Suprapubic skin (tissue), 3 donors: ENCODE measurements at regions not wholly inside any gene's neighbourhood (a gene's known extent, or its start where the extent isn't known, plus 50 kb on each side); places are given as distances from the start of the nearest gene placed in this dataset.

ENCODE experiments used
- EP300 ChIP-seq: sonication (generic); formaldehyde crosslinking; IDR thresholded peaks from one replicate; pipeline ENCODE4 v1.6.1; 2017; ENCODE audit warnings: antibody characterized with exemption
- TF ChIP-seq, protein P1 (sequence below), 2 donors: fragments of 200-600 bp in 1 of 2; fragments of 450-650 bp in 1 of 2; sonication (generic) in 1 of 2; IDR thresholded peaks; one replicate each; pipeline ENCODE4 v1.5.1; 2016 to 2019; ENCODE audit warnings: antibody characterized with exemption in 2 of 2, mild to moderate bottlenecking in 1 of 2, moderate library complexity in 1 of 2

DNA sequence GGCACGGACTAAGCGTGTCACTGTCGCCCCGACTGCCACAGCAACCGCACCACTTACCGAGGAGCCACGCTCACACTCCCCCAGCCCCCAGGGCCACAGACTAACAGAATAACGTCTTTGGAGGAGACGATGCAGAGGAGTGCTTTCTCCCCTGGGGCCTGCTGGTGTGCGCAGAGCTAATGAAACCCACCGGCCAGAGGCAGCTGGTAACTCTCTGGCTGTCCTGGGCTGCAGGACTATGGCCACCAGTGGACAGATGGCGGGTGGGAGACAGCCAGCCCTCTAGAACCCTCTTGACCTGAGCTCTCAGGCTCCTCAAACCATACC lies 228.0 kb downstream of the DLL1 start:
- TF ChIP-seq, protein P1, sequence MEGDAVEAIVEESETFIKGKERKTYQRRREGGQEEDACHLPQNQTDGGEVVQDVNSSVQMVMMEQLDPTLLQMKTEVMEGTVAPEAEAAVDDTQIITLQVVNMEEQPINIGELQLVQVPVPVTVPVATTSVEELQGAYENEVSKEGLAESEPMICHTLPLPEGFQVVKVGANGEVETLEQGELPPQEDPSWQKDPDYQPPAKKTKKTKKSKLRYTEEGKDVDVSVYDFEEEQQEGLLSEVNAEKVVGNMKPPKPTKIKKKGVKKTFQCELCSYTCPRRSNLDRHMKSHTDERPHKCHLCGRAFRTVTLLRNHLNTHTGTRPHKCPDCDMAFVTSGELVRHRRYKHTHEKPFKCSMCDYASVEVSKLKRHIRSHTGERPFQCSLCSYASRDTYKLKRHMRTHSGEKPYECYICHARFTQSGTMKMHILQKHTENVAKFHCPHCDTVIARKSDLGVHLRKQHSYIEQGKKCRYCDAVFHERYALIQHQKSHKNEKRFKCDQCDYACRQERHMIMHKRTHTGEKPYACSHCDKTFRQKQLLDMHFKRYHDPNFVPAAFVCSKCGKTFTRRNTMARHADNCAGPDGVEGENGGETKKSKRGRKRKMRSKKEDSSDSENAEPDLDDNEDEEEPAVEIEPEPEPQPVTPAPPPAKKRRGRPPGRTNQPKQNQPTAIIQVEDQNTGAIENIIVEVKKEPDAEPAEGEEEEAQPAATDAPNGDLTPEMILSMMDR (IDR thresholded peaks at IDR 0.05): no peak
- no peak for TF ChIP-seq EP300
